ENCODE measurements at regions not wholly inside any gene's neighbourhood (a gene's known extent, or its start where the extent isn't known, plus 50 kb on each side); places are given as distances from the start of the nearest gene placed in this dataset.

DNA sequence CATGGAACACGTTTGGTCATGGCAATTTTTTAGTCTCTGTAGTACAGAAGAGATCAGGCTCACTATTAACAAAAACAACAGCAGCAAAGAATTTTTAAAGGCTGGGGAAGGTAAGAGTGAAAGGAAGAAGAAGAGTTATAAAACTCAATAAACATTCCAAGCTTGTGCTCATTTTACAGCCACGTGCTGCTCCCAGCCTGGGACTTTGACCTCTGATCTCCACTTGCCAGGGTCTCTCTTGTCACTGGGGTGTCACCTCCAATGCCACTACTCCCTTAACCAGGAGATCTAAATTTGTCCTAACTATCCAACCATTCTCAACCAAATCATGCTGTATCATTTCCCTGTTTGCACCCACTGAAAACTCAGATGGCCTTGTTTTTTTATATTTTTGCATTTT is 605.1 kb downstream of the VRK1 start:
- Mint-ChIP-seq H3K9me3 (peaks cover 49% of the 10 kb centered on the region), H3K4me3 (no peak overlapping the region), H3K36me3 (ENCODE audit: low read depth) (peaks cover 4% of the 10 kb centered on the region; the same call in 1 of the 2 replicates), H3K27me3 (ENCODE audit: insufficient read depth) (no peaks in the 10 kb centered on the region; the same call in 1 of the 2 replicates), H3K27ac (no peak overlapping the region), H3K4me1 (ENCODE audit: low read depth) (no peaks in the 10 kb centered on the region)
- TF ChIP-seq, protein P1, sequence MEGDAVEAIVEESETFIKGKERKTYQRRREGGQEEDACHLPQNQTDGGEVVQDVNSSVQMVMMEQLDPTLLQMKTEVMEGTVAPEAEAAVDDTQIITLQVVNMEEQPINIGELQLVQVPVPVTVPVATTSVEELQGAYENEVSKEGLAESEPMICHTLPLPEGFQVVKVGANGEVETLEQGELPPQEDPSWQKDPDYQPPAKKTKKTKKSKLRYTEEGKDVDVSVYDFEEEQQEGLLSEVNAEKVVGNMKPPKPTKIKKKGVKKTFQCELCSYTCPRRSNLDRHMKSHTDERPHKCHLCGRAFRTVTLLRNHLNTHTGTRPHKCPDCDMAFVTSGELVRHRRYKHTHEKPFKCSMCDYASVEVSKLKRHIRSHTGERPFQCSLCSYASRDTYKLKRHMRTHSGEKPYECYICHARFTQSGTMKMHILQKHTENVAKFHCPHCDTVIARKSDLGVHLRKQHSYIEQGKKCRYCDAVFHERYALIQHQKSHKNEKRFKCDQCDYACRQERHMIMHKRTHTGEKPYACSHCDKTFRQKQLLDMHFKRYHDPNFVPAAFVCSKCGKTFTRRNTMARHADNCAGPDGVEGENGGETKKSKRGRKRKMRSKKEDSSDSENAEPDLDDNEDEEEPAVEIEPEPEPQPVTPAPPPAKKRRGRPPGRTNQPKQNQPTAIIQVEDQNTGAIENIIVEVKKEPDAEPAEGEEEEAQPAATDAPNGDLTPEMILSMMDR (IDR thresholded peaks at IDR 0.05): no peak
- no peak for DNase-seq

DNA sequence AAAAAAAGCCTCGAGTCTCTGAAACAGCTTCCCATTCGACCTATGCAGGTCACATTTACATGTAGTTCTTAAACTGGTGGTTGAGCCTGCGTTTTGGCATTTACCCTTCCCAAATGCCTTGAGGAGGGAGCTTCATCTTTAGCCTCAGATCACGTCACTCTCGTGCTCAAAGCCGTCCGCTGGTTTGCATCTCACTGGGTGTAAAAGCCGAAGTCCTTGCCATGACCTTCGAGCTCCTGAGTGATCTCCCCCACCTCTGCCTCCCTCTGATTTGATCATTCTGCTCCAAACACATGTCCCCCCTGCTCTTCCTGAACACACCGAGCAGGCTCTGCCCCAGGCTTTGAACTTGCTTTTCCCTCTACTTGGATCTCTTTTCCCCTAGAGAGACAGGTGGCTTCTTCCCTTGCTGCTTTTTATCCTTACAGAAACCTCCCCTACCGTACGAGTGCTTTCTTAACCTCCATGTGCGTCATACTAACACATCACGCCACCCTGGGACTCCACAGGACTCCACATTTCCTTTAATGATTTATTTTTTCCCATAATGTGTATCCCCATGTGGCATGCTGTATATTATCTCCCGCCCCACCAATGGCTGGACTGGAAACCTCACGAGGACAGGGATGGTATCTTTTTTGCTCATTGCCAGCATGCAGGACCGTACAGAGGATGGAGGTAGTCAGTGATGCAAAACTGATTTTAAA is 610.7 kb downstream of the VRK1 start:
- H3K27me3 Mint-ChIP-seq (ENCODE audit: insufficient read depth): no peaks in the 10 kb centered on the region; the same call in 1 of the 2 replicates
- no peaks in the 10 kb centered on the region for H3K4me1 Mint-ChIP-seq (ENCODE audit: low read depth)
- no peak for DNase-seq
- peaks cover 29% of the 10 kb centered on the region for H3K9me3 Mint-ChIP-seq
- H3K36me3 Mint-ChIP-seq (ENCODE audit: low read depth): no peaks in the 10 kb centered on the region; the same call in 1 of the 2 replicates
- no peak overlapping the region for H3K27ac Mint-ChIP-seq
- no peak overlapping the region for H3K4me3 Mint-ChIP-seq
- TF ChIP-seq, protein P1 (IDR thresholded peaks at IDR 0.05): no peak

DNA sequence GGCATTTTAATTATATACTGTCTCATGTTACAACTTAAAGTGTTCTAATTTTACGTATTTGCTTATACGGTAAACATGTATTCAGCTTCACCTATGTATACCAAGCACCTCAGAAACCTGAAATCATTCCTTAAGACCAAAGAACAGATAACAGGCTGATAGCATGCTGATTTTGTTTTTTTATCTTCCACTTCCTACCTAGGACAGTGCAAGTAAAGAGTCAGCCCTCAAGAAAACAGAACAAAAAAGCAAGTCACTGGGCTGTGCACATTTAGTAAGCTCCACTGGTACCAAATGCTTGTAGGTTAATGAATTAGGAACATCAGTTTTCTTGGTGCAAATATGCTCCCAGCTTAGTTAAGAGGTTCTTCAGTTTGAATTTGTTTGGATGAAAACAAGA is 611.3 kb downstream of the VRK1 start:
- TF ChIP-seq, protein P1 (IDR thresholded peaks at IDR 0.05): no peak
- H3K9me3 Mint-ChIP-seq: peaks cover 28% of the 10 kb centered on the region
- DNase-seq: no peak
- H3K4me3 Mint-ChIP-seq: no peak overlapping the region
- no peak overlapping the region for H3K27ac Mint-ChIP-seq
- H3K4me1 Mint-ChIP-seq (ENCODE audit: low read depth): no peaks in the 10 kb centered on the region
- no peaks in the 10 kb centered on the region; the same call in 1 of the 2 replicates for H3K27me3 Mint-ChIP-seq (ENCODE audit: insufficient read depth)
- H3K36me3 Mint-ChIP-seq (ENCODE audit: low read depth): no peaks in the 10 kb centered on the region; the same call in 1 of the 2 replicates

DNA sequence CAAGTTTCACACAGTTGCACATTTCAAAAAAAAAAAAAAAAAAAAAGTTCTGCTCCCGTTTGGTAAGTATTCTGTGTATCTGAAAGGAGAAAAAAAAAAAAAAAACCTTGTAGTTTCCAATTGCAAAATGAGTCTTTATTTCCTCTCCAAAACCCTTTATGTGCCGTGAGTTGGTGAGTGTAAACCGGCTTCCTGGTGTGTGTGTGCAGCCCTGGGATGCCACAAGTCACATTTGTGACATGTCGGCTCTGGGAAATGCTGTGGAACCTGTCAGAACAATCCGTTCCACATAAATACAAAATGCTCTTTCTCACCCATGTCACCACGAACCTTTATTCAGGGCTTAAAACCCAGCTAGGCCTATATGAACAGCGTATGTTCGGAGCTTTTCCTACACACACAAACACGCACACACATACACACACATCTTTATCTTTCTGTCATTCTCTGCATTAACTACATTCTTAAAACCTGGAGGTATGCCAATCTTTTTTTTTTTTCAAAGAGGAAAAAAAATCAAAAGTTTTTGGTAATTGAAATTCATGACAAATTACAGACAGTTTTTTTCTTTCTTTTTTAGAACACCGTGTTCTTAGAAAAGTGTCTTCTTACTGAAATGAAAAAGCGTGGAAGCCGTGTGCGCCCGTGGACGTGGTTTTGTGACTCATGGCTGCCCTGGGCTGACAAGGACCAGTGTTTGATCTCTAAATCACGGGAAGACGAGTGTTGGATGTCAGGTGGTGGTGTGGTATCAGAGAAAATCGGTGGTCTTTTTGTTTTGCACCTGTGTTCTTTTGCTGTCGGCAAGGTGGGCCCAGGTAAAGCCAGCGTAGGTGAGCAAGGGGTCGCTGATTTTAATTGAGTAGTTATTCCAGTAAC is 612.0 kb downstream of the VRK1 start:
- H3K36me3 Mint-ChIP-seq (ENCODE audit: low read depth): no peaks in the 10 kb centered on the region; the same call in 1 of the 2 replicates
- H3K4me1 Mint-ChIP-seq (ENCODE audit: low read depth): no peaks in the 10 kb centered on the region
- H3K27me3 Mint-ChIP-seq (ENCODE audit: insufficient read depth): no peaks in the 10 kb centered on the region
- no peak for DNase-seq
- TF ChIP-seq, protein P1 (IDR thresholded peaks at IDR 0.05): no peak
- no peak overlapping the region for H3K27ac Mint-ChIP-seq
- H3K9me3 Mint-ChIP-seq: peaks cover 21% of the 10 kb centered on the region
- no peak overlapping the region for H3K4me3 Mint-ChIP-seq

DNA sequence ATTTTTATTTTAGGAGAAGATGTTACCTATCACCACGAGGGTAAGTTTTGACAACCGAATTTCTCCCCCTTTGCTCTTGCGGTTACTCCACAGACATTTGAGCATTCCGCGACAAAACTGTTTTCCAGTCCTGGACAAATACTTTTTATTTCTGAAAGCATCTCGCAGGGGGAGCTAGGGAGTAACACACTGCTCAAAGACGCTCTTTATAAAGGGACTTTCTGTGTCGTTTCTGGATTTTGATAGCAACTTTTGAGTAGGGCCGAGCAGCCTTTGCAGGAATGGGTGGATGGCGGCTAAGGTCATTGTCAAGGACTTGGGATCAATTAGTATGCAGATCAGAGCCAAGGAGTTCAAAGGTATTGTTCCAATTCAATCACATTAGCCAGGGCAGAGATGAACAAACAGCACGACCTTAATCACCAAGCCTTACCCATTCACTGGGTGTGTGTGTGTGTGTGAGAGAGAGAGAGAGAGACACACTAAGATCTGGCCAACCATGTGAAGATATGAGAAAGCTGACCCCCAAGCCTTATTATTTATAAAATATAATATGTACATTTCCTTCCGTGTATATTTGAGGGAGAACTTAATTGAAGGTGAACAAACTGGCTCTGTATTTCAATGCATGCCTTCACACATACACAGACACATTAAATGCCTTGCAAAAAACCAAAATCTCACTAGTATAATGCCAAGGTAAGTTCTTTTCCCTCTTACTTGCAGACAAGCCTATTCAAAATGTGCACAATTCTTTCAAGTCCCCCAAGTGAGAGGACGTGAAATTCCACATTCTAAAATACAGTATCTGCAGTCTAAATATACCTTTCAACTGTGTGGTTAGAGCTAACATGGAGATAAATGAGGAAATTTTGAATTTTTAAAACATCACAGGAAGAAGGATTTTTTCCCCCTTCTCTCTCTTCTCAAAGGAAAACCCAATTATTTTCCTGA is 613.8 kb downstream of the VRK1 start:
- TF ChIP-seq, protein P1 (IDR thresholded peaks at IDR 0.05): no peak
- no peaks in the 10 kb centered on the region for H3K4me1 Mint-ChIP-seq (ENCODE audit: low read depth)
- no peak for DNase-seq
- H3K27me3 Mint-ChIP-seq (ENCODE audit: insufficient read depth): no peaks in the 10 kb centered on the region
- no peak overlapping the region for H3K27ac Mint-ChIP-seq
- H3K9me3 Mint-ChIP-seq: peaks cover 19% of the 10 kb centered on the region
- H3K36me3 Mint-ChIP-seq (ENCODE audit: low read depth): no peaks in the 10 kb centered on the region
- no peak overlapping the region for H3K4me3 Mint-ChIP-seq
